GM12872 (cell line): ENCODE measurements at regions not wholly inside any gene's neighbourhood (a gene's known extent, or its start where the extent isn't known, plus 50 kb on each side); places are given as distances from the start of the nearest gene placed in this dataset.

Experiments
- TF ChIP-seq, protein P1 (sequence below): IDR thresholded peaks from 3 replicates; pipeline ENCODE4 v1.5.1; 2011; ENCODE audit warnings: low read depth, mild to moderate bottlenecking, low read length, moderate library complexity; ENCODE audit not compliant: insufficient read depth

DNA sequence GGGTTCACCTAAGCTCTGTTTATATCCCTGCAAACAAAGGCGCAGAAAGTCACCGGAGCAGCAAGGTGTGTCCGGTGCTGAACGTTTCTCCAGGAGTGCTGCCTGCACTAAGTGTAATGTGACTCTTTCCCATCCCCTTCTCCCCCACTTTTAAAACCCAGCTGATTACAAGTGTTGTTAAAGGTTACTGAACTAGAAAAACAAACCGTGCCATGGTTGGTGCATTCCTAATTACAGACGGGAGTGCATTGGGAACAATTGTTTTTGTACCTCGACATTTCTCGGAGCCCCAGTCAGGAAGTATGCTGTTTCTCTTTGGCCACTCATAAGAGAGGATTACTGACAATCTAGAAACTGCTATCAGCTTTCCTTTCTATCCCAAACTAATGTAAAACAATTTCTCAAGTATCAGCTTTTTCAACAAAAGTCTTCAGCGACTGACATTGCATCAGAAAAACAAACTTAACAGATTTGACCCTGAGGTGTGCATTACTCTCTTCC lies 441.0 kb upstream of the SALL1 start:
- TF ChIP-seq, protein P1, sequence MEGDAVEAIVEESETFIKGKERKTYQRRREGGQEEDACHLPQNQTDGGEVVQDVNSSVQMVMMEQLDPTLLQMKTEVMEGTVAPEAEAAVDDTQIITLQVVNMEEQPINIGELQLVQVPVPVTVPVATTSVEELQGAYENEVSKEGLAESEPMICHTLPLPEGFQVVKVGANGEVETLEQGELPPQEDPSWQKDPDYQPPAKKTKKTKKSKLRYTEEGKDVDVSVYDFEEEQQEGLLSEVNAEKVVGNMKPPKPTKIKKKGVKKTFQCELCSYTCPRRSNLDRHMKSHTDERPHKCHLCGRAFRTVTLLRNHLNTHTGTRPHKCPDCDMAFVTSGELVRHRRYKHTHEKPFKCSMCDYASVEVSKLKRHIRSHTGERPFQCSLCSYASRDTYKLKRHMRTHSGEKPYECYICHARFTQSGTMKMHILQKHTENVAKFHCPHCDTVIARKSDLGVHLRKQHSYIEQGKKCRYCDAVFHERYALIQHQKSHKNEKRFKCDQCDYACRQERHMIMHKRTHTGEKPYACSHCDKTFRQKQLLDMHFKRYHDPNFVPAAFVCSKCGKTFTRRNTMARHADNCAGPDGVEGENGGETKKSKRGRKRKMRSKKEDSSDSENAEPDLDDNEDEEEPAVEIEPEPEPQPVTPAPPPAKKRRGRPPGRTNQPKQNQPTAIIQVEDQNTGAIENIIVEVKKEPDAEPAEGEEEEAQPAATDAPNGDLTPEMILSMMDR, result no peak

DNA sequence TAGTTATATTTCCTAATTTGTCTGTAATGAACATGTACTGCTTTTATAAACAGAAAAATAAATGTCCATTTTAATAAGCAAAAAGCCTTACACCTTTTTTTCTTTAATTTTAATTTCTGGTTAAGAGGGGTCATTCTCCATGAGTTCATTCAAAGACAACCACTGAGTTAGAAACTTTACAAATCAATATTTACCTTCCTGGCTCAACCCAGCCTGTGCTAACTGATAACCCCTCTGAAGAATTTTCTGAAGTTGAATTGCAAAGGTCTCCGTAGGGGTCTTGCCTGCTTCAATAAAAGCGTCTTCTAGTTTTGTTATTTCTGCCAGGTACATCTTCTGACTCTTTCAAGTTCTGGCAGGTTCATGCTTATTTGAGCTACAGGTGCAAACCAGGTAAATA lies 440.4 kb upstream of the SALL1 start:
- TF ChIP-seq, protein P1, result no peak

DNA sequence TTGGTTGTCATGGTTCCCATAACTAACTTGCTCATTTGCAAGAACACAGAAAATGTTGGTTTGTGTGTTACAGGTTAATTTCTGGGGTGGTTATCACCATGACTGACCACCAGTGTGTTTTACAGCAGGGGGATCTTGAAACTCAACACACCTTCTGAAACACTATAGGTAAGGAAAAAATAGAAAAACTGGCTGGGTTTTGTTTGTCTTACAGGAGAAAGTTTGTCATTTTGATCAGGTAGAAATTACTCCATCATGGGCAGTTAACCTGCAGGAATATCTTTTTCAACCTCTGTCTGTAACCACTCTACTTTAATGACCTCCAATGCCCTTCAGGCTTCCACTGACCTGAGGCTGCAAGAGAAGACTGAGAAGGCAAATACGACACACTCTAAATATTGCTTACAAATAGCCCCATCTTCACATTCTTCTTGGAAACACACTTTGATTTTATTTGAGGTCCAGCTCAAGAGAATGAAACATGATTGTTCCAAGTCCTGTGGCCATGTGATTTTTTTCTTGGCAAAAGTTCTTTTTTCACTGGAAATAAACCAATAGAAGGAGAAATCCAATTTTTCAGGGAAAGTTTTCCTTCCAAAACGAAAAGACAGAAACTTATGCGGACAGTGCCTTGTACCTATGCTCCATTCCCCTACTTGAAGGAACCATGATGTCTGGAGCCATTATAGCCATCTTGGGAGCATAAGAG lies 428.7 kb upstream of the SALL1 start:
- TF ChIP-seq, protein P1, result no peak

DNA sequence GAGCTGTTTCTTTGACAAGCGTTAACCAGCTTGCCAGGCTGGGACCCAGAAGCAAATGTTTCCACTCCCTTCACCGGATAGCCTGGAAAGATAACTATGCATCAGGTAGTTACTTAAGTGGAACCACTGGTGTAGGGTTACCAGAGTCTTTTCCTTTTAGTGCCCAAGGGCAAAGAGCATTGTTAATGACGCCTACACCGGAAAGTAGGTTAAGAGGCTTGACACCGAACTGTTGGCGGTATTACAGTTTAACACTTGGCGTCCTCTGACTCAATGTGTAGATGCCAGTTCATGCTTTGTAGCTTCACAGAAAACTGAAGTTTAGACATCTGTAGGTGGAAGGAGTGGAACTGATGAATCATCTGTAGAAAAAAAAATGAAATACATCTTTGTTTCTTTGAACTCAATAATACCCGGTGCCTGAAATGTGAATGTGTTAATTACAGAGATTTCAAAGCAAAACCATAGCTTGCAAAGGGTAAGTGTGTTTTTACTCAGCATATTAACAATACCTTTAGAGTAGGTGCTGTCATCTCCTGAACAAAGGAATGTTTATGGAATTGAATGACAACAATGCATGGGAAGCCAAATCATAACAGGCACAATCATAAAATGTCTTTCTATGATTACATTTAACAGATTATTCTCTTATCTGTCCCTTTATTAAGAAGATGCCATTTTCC lies 426.7 kb upstream of the SALL1 start:
- TF ChIP-seq, protein P1, result no peak

DNA sequence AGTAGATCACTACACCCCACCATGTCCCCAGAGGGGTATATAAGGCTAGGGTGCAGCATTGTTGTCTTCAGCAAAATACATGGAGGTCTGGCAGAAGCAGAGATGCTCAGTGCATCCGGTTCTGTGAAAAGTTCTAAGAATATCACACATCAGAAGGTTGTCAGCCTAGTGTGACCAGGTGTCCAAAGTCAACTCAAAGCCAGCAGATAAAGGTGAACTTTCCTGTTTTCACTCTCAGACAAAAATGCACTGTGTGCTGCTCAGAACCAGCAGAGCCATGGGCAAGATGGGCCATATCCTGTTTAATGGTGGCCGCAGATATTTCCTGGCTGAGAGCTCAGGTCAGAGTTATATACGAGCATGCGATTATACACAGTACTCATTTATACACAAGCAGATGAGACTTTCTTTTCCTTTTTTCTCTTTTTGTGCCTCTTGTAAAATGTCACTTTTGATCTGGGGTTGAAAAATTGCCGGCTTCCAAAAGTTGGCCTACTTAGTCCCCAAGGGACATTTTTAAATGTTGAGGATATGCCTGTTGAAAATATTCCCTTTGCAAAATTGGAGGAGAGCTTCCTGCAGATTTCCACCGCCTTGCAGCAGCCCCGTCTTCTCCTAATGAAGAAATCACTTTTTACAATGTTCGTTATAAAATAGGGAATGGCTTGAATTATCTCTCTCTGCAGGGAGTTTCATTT lies 425.6 kb upstream of the SALL1 start:
- TF ChIP-seq, protein P1, result no peak

DNA sequence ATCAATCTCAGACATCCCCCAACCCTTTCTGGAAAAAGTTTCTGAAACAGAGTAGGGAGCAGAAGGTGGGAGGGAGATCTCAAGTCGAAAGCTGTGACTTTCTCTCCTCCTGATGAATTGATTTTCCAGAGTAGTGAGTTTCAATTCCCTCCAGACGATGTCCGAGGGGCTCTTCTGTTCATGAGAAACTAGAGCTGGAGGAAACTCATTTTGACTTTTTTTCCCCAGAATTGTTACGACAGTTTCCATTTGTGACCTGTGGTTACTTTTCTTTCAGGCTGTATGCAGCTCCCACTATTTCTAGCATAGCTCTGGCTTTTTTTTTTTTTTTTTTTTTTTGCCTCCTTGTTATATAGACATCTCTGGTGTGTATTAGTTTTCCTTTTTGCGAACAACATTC lies 422.1 kb upstream of the SALL1 start:
- TF ChIP-seq, protein P1, result no peak

DNA sequence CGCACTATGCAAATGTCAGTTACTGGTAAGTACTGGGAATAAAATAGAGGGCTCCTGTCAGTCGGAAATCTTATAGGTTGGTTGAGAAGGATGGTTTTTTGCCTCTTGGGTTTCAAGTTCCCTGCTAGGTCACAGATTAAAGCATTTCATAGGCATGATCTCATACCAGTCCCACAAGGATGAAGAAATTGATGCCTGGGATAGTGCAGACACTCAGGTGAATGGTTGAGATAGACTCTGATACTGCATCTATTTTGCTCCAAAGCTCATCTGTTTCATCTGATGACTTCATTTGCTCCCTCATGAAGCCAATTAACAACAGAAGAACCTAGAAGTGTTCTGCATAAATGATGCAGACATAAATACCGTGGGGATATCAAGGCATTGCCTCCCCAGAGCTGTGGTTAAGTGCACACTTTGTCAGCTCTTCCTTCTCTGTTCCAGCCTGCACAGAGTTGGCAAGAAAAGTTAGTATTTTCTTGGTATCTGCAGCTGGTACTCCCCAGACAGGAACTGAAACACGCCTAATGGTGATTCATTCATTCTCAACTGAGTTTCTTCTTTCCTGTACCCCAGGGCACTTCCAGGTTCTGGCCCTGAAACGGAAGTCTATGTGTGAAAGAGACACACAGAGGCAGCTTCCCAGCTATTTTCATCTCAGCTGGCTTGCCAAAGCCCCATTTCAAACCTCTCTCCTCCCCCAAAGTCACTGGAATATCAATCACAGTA lies 418.3 kb upstream of the SALL1 start:
- TF ChIP-seq, protein P1, result no peak
